ENCODE measurements at regions not wholly inside any gene's neighbourhood (a gene's known extent, or its start where the extent isn't known, plus 50 kb on each side); places are given as distances from the start of the nearest gene placed in this dataset.

- no peaks in the 10 kb centered on the region for H3K36me3 ChIP-seq
- WGBS, 4 donors, result 58 to 71% (median 60%) methylated on average over 3 of the region's 3 CpGs
- H3K27ac ChIP-seq, result no peak overlapping the region
- no peak for ATAC-seq
- no peaks in the 10 kb centered on the region for H3K9me3 ChIP-seq
- peaks cover 0 to 10% (median 0%) of the 10 kb centered on the region in 9 donors for H3K27me3 ChIP-seq
- H3K4me1 ChIP-seq, result no peaks in the 10 kb centered on the region
- H3K4me3 ChIP-seq, result no peak overlapping the region
- TF ChIP-seq POLR2A (IDR thresholded peaks at IDR 0.05), result no peak
- TF ChIP-seq CTCF (IDR thresholded peaks at IDR 0.05), result no peak
- intact Hi-C loops (cut with DNase I), result no loop called here
- no peak for DNase-seq
Observed at GRCh38 chr17:62126292-62126691, 61.2 kb upstream of the MED13 start.

GRCh38 chr17:62125307-62125706 is 60.2 kb upstream of the MED13 start:
- H3K27ac ChIP-seq, result no peak overlapping the region
- ATAC-seq (no peak), DNase-seq (no peak)
- H3K9me3 ChIP-seq, result no peaks in the 10 kb centered on the region
- H3K4me1 ChIP-seq, result no peaks in the 10 kb centered on the region
- TF ChIP-seq CTCF (IDR thresholded peaks at IDR 0.05) (no peak), POLR2A (IDR thresholded peaks at IDR 0.05) (no peak)
- intact Hi-C loops (cut with DNase I), result no loop called here
- no peaks in the 10 kb centered on the region for H3K36me3 ChIP-seq
- WGBS, 4 donors, result 90 to 94% (median 93%) methylated on average over 5 of the region's 5 CpGs
- peaks cover 0 to 10% (median 0%) of the 10 kb centered on the region in 9 donors for H3K27me3 ChIP-seq
- no peak overlapping the region for H3K4me3 ChIP-seq

GRCh38 chr17:62121025-62121730 is 56.1 kb upstream of the MED13 start:
- intact Hi-C loops (cut with DNase I), result no loop called here
- no peak overlapping the region for H3K27ac ChIP-seq
- DNase-seq (no peak), ATAC-seq (no peak)
- TF ChIP-seq POLR2A (IDR thresholded peaks at IDR 0.05), result no peak
- no peak for TF ChIP-seq CTCF (IDR thresholded peaks at IDR 0.05)
- H3K4me3 ChIP-seq, result no peak overlapping the region
- no peaks in the 10 kb centered on the region for H3K36me3 ChIP-seq
- WGBS, 4 donors, result 62 to 69% (median 66%) methylated on average over 4 of the region's 4 CpGs
- H3K27me3 ChIP-seq, result peaks cover 0 to 10% (median 0%) of the 10 kb centered on the region in 9 donors
- H3K9me3 ChIP-seq, result no peaks in the 10 kb centered on the region
- no peaks in the 10 kb centered on the region for H3K4me1 ChIP-seq

- H3K36me3 ChIP-seq, result no peaks in the 10 kb centered on the region
- H3K27ac ChIP-seq, result no peak overlapping the region
- 60 to 79% (median 67%) methylated on average over 2 of the region's 2 CpGs for WGBS, 4 donors
- ATAC-seq, result no peak
- H3K9me3 ChIP-seq, result no peaks in the 10 kb centered on the region
- H3K4me1 ChIP-seq, result no peaks in the 10 kb centered on the region
- DNase-seq, result no peak
- intact Hi-C loops (cut with DNase I), result no loop called here
- no peaks in the 10 kb centered on the region for H3K27me3 ChIP-seq
- H3K4me3 ChIP-seq, result no peak overlapping the region
- TF ChIP-seq CTCF (IDR thresholded peaks at IDR 0.05), result no peak
- TF ChIP-seq POLR2A (IDR thresholded peaks at IDR 0.05), result no peak
Observed at GRCh38 chr17:62119373-62119772, 54.3 kb upstream of the MED13 start.

All from heart left ventricle (tissue), 16 donors.